ENCODE measurements at regions not wholly inside any gene's neighbourhood (a gene's known extent, or its start where the extent isn't known, plus 50 kb on each side); places are given as distances from the start of the nearest gene placed in this dataset.

DNA sequence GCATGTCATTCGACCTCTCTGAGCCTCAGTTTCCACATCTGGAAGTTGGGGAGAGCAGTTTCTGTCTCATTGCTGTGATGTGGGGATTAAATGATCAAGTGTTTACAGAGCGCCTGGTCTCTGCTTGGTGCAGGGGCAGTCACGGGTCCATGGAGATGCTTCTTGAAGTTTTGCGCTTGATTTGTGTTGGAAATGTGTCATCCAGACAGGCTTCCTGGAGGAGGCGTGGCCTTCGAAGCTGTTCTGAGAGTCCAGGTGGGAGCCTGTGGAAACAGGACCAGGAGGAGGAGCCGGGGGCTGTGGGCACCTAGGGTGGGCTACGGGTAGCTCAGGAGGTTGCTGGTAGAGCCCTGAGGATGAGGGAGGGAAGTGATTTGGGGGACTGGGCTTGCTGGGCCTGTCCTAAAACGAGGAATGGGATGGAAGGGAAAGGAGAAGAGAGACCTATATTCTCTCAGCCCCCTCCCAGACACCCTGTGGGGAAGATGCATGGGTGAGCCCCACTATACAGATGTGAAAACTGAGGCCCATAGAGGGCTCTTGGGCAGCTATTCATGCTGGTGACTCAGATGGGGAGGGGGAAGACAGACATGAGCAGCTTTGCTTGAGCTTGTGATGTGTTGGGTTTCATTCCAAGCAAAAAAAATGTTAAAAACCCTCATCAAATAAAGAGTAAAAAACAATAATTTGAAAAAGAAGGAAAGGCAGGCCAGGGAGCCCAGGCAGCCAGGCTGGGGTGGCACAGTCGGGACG, 107.2 kb upstream of the WNT4 start:
- no peak overlapping the region for H3K27ac ChIP-seq (ENCODE audit: low read depth, low read length)
- no peaks in the 10 kb centered on the region for H3K4me1 ChIP-seq (ENCODE audit: control insufficient read depth in 2 of 2, insufficient read depth in 2 of 2, low read length in 2 of 2)
- no peaks in the 10 kb centered on the region for H3K36me3 Mint-ChIP-seq
- H3K4me3 Mint-ChIP-seq: no peak overlapping the region
- no peak overlapping the region for H3K4me3 ChIP-seq (ENCODE audit: low read length)
- no peaks in the 10 kb centered on the region for H3K4me1 Mint-ChIP-seq
- ATAC-seq (no peak), DNase-seq (no peak)
- CTCF ChIA-PET: no interaction called here
- peaks cover 0 to 1% (median 0%) of the 10 kb centered on the region in 11 donors for H3K9me3 Mint-ChIP-seq
- intact Hi-C loops (cut with micrococcal nuclease): no loop called here
- H3K27me3 ChIP-seq (ENCODE audit: control insufficient read depth in 2 of 2, insufficient read depth in 2 of 2, low read length in 2 of 2): no peaks in the 10 kb centered on the region
- H3K27me3 Mint-ChIP-seq: peaks cover 10 to 47% (median 23%) of the 10 kb centered on the region in 5 donors
- POLR2A ChIA-PET: no interaction called here
- no peak overlapping the region for H3K27ac Mint-ChIP-seq
- H3K9me3 ChIP-seq (ENCODE audit: control insufficient read depth in 2 of 3, low read length in 3 of 3): no peaks in the 10 kb centered on the region
- no peaks in the 10 kb centered on the region for H3K36me3 ChIP-seq (ENCODE audit: control insufficient read depth in 2 of 3, insufficient read depth in 3 of 3, low read length in 3 of 3)

- Mint-ChIP-seq H3K36me3 (no peaks in the 10 kb centered on the region), H3K27me3 (peaks cover 10 to 47% (median 23%) of the 10 kb centered on the region in 5 donors), H3K27ac (no peak overlapping the region), H3K9me3 (peaks cover 0 to 1% (median 0%) of the 10 kb centered on the region in 11 donors), H3K4me3 (no peak overlapping the region), H3K4me1 (no peaks in the 10 kb centered on the region)
- H3K4me1 ChIP-seq (ENCODE audit: control insufficient read depth in 2 of 2, insufficient read depth in 2 of 2, low read length in 2 of 2): no peaks in the 10 kb centered on the region
- H3K9me3 ChIP-seq (ENCODE audit: control insufficient read depth in 2 of 3, low read length in 3 of 3): no peaks in the 10 kb centered on the region
- no peaks in the 10 kb centered on the region for H3K36me3 ChIP-seq (ENCODE audit: control insufficient read depth in 2 of 3, insufficient read depth in 3 of 3, low read length in 3 of 3)
- H3K4me3 ChIP-seq (ENCODE audit: low read length): no peak overlapping the region
- ChIA-PET POLR2A (no interaction called here), CTCF (no interaction called here)
- no peaks in the 10 kb centered on the region for H3K27me3 ChIP-seq (ENCODE audit: control insufficient read depth in 2 of 2, insufficient read depth in 2 of 2, low read length in 2 of 2)
- intact Hi-C loops (cut with micrococcal nuclease): no loop called here
- ATAC-seq (no peak), DNase-seq (no peak)
- H3K27ac ChIP-seq (ENCODE audit: low read depth, low read length): no peak overlapping the region
These were observed 107.8 kb upstream of the WNT4 start for GRCh38 chr1:22250724-22251123.

DNA sequence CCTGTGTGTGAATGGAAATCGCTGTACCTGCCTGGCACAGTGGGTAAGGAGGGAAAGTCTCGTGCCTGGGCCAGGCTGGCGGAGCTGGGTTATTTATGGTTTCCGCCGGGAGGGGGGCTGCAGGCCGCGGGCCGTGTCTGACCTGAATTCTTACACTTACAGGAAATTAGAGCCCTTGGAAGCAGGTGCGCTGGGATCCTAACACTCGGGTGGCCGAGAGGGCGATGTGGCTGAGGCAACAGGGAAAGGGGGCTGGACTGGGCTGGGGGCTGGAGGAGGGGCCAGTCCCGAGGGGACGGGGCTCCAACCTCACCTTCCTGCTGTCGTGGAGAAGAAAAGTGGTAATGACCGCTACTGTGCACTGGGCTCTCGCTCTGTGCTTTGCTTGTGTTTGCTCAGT, 109.4 kb upstream of the WNT4 start:
- Histone ChIP-seq H3K4me3 (ENCODE audit: low read length) (no peak overlapping the region), H3K4me1 (ENCODE audit: control insufficient read depth in 2 of 2, insufficient read depth in 2 of 2, low read length in 2 of 2) (no peaks in the 10 kb centered on the region), H3K36me3 (ENCODE audit: control insufficient read depth in 2 of 3, insufficient read depth in 3 of 3, low read length in 3 of 3) (no peaks in the 10 kb centered on the region), H3K9me3 (ENCODE audit: control insufficient read depth in 2 of 3, low read length in 3 of 3) (no peaks in the 10 kb centered on the region), H3K27me3 (ENCODE audit: control insufficient read depth in 2 of 2, insufficient read depth in 2 of 2, low read length in 2 of 2) (no peaks in the 10 kb centered on the region), H3K27ac (ENCODE audit: low read depth, low read length) (no peak overlapping the region)
- no peaks in the 10 kb centered on the region for H3K36me3 Mint-ChIP-seq
- ChIA-PET POLR2A (no interaction called here), CTCF (no interaction called here)
- intact Hi-C loops (cut with micrococcal nuclease): no loop called here
- ATAC-seq (no peak), DNase-seq (no peak)
- peaks cover 0 to 1% (median 0%) of the 10 kb centered on the region in 11 donors for H3K9me3 Mint-ChIP-seq
- no peak overlapping the region for H3K4me3 Mint-ChIP-seq
- no peaks in the 10 kb centered on the region for H3K4me1 Mint-ChIP-seq
- peaks cover 10 to 40% (median 23%) of the 10 kb centered on the region in 5 donors for H3K27me3 Mint-ChIP-seq
- H3K27ac Mint-ChIP-seq: no peak overlapping the region

DNA sequence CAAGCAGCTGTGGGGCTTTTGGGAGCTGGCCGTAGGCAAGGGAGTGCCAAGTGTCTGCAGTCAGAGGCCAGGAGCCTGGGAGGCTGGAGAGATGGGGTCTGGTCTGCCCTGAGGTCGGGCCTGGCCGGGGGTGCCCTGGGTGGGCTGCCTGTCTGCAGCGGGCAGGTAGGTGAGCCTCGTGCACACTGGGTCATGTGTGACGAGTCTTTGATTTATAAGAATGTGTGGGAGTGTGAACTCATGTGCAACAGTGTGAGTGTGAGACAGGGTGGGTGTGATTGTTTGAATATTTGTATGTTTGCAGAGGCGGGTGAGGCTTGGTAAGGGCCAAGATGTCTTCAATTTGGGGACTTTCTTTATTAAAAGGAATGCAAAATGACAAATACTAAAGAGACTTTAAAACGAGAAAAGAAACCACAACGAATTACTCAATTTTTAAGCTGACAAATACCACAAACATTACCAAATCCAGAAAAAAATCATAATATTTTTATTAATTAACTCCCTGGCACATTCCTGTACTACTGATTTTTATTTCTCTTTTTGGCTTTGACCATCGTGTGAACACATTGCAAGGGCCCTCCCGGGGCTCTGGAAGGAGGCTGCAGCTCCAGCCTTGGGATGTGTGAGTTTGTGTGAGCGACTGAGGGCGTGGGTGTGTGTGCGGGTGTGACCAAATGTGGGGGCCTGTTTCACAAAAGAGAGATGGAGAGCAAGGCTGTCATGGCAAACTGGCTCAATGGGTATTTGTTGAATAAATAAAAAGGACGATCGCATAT, 110.3 kb upstream of the WNT4 start:
- peaks cover 10 to 40% (median 23%) of the 10 kb centered on the region in 5 donors for H3K27me3 Mint-ChIP-seq
- Histone ChIP-seq H3K9me3 (ENCODE audit: control insufficient read depth in 2 of 3, low read length in 3 of 3) (no peaks in the 10 kb centered on the region), H3K27ac (ENCODE audit: low read depth, low read length) (no peak overlapping the region), H3K27me3 (ENCODE audit: control insufficient read depth in 2 of 2, insufficient read depth in 2 of 2, low read length in 2 of 2) (no peaks in the 10 kb centered on the region), H3K4me1 (ENCODE audit: control insufficient read depth in 2 of 2, insufficient read depth in 2 of 2, low read length in 2 of 2) (no peaks in the 10 kb centered on the region), H3K36me3 (ENCODE audit: control insufficient read depth in 2 of 3, insufficient read depth in 3 of 3, low read length in 3 of 3) (no peaks in the 10 kb centered on the region), H3K4me3 (ENCODE audit: low read length) (no peak overlapping the region)
- DNase-seq (no peak), ATAC-seq (no peak)
- peaks cover 0 to 1% (median 0%) of the 10 kb centered on the region in 11 donors for H3K9me3 Mint-ChIP-seq
- ChIA-PET CTCF (no interaction called here), POLR2A (no interaction called here)
- H3K4me3 Mint-ChIP-seq: no peak overlapping the region
- H3K27ac Mint-ChIP-seq: no peak overlapping the region
- no peaks in the 10 kb centered on the region for H3K36me3 Mint-ChIP-seq
- no peaks in the 10 kb centered on the region for H3K4me1 Mint-ChIP-seq
- intact Hi-C loops (cut with micrococcal nuclease): no loop called here

DNA sequence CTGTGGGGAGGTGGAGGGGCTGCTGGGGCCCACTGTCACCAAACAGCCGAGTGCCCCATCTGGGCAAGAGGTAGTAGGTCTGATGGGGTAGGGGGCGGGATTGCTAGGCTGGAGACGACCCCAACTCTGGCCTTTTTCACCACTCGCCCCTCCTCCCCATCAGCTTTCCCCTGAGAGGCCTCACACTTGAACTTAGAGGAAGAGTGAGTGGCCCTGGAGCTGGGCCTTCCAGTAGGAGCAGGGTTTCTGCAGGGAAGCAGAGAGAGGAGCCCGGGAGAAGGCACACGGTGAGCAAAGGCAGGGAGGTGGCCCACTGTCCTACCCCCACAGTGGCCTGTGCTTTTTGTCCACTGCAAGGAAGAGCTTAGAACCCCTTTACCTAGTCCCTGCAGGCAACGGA, 111.9 kb upstream of the WNT4 start:
- Mint-ChIP-seq H3K4me3 (no peak overlapping the region), H3K4me1 (no peaks in the 10 kb centered on the region), H3K9me3 (peaks cover 0 to 1% (median 0%) of the 10 kb centered on the region in 11 donors), H3K36me3 (no peaks in the 10 kb centered on the region), H3K27me3 (peaks cover 7 to 33% (median 21%) of the 10 kb centered on the region in 5 donors), H3K27ac (no peak overlapping the region)
- Histone ChIP-seq H3K4me3 (ENCODE audit: low read length) (no peak overlapping the region), H3K27ac (ENCODE audit: low read depth, low read length) (no peak overlapping the region), H3K27me3 (ENCODE audit: control insufficient read depth in 2 of 2, insufficient read depth in 2 of 2, low read length in 2 of 2) (no peaks in the 10 kb centered on the region), H3K9me3 (ENCODE audit: control insufficient read depth in 2 of 3, low read length in 3 of 3) (no peaks in the 10 kb centered on the region), H3K4me1 (ENCODE audit: control insufficient read depth in 2 of 2, insufficient read depth in 2 of 2, low read length in 2 of 2) (no peaks in the 10 kb centered on the region), H3K36me3 (ENCODE audit: control insufficient read depth in 2 of 3, insufficient read depth in 3 of 3, low read length in 3 of 3) (no peaks in the 10 kb centered on the region)
- CTCF ChIA-PET: no interaction called here
- no peak for DNase-seq
- POLR2A ChIA-PET: no interaction called here
- ATAC-seq: no peak
- intact Hi-C loops (cut with micrococcal nuclease): no loop called here

- no peak overlapping the region for H3K4me3 Mint-ChIP-seq
- Histone ChIP-seq H3K36me3 (ENCODE audit: control insufficient read depth in 2 of 3, insufficient read depth in 3 of 3, low read length in 3 of 3) (no peaks in the 10 kb centered on the region), H3K9me3 (ENCODE audit: control insufficient read depth in 2 of 3, low read length in 3 of 3) (no peaks in the 10 kb centered on the region), H3K27ac (ENCODE audit: low read depth, low read length) (no peak overlapping the region), H3K4me3 (ENCODE audit: low read length) (no peak overlapping the region), H3K27me3 (ENCODE audit: control insufficient read depth in 2 of 2, insufficient read depth in 2 of 2, low read length in 2 of 2) (no peaks in the 10 kb centered on the region), H3K4me1 (ENCODE audit: control insufficient read depth in 2 of 2, insufficient read depth in 2 of 2, low read length in 2 of 2) (no peaks in the 10 kb centered on the region)
- H3K9me3 Mint-ChIP-seq: peaks cover 0 to 1% (median 0%) of the 10 kb centered on the region in 11 donors
- peaks cover 7 to 26% (median 18%) of the 10 kb centered on the region in 5 donors for H3K27me3 Mint-ChIP-seq
- H3K4me1 Mint-ChIP-seq: no peaks in the 10 kb centered on the region
- ChIA-PET POLR2A (no interaction called here), CTCF (interaction anchor here (0.6 kb wide), 1 partner anchor 188 kb away, joined by 3 read pairs; no protein-coding TSS in a partner anchor)
- no peak for ATAC-seq
- no peak for DNase-seq
- intact Hi-C loops (cut with micrococcal nuclease): no loop called here
- no peaks in the 10 kb centered on the region for H3K36me3 Mint-ChIP-seq
- H3K27ac Mint-ChIP-seq: no peak overlapping the region
These were observed 112.7 kb upstream of the WNT4 start for GRCh38 chr1:22255341-22256212.
